Upper lobe of right lung (tissue), 1 donor: ENCODE measurements at regions not wholly inside any gene's neighbourhood (a gene's known extent, or its start where the extent isn't known, plus 50 kb on each side); places are given as distances from the start of the nearest gene placed in this dataset.
"Not testable (repeated sequence)": the region's sequence is repeated elsewhere in the genome, so short reads cannot be mapped to it uniquely, and the experiment has no call there.

Experiments used
- ATAC-seq: fragments of 200-7000 bp; cut with Tn5 transposase; one replicate; pipeline ENCODE4 v1.9.1; 2020; ENCODE audit warnings: mild to moderate bottlenecking, moderate library complexity
- DNase-seq: peaks from one replicate; pipeline ENCODE4 v3.0.0-alpha.2; 2020
- H3K27ac ChIP-seq: fragments of 200-600 bp; one replicate; pipeline ENCODE4 v1.8.0; 2022
- H3K27me3 ChIP-seq: fragments of 200-600 bp; one replicate; pipeline ENCODE4 v1.8.0; 2022; ENCODE audit warnings: mild to moderate bottlenecking
- H3K36me3 ChIP-seq: fragments of 200-600 bp; one replicate; pipeline ENCODE4 v1.8.0; 2022
- H3K4me1 ChIP-seq: fragments of 200-600 bp; one replicate; pipeline ENCODE4 v1.8.0; 2022
- H3K4me3 ChIP-seq: fragments of 200-600 bp; one replicate; pipeline ENCODE4 v1.8.0; 2022; ENCODE audit warnings: mild to moderate bottlenecking
- H3K9me3 ChIP-seq: fragments of 200-600 bp; one replicate; pipeline ENCODE4 v1.8.0; 2022
- CTCF ChIP-seq: fragments of 200-600 bp; IDR thresholded peaks from one replicate; pipeline ENCODE4 v1.8.0; 2022; ENCODE audit warnings: antibody characterized with exemption
- intact Hi-C: fragments of 100-400 bp; cut with DNase I; formaldehyde crosslinking; loops from one replicate; pipeline ENCODE4 v1.11.0; 2022
- donor health status: DM: no; HTN: yes; CAD: no; lungs with severe emphysema.

GRCh38 chr4:3911252-3911856 lies 145.2 kb downstream of the ADRA2C start:
- Histone ChIP-seq H3K4me1 (no peaks in the 10 kb centered on the region), H3K9me3 (no peaks in the 10 kb centered on the region), H3K27ac (no peak overlapping the region), H3K27me3 (no peaks in the 10 kb centered on the region), H3K4me3 (no peak overlapping the region), H3K36me3 (no peaks in the 10 kb centered on the region)
- no peak for ATAC-seq
- no peak for DNase-seq
- intact Hi-C loops, result no loop called here
- no peak for TF ChIP-seq CTCF

- ATAC-seq, H3K36me3 ChIP-seq, H3K27me3 ChIP-seq, H3K9me3 ChIP-seq, intact Hi-C loops, DNase-seq, H3K4me1 ChIP-seq, H3K27ac ChIP-seq, H3K4me3 ChIP-seq: not testable (repeated sequence)
Measured at GRCh38 chr4:3914511-3914910, 148.3 kb downstream of the ADRA2C start.

- H3K36me3 ChIP-seq, H3K27ac ChIP-seq, intact Hi-C loops, DNase-seq, H3K4me1 ChIP-seq, ATAC-seq, H3K4me3 ChIP-seq, H3K27me3 ChIP-seq, H3K9me3 ChIP-seq: not testable (repeated sequence)
Measured at GRCh38 chr4:3919509-3919908, 153.3 kb downstream of the ADRA2C start.

- H3K27me3 ChIP-seq, H3K4me1 ChIP-seq, H3K9me3 ChIP-seq, H3K4me3 ChIP-seq, ATAC-seq, H3K27ac ChIP-seq, DNase-seq, intact Hi-C loops, H3K36me3 ChIP-seq: not testable (repeated sequence)
Measured at GRCh38 chr4:3921902-3922301, 155.7 kb downstream of the ADRA2C start.

GRCh38 chr4:3925841-3926240 lies 159.7 kb downstream of the ADRA2C start:
- H3K4me1 ChIP-seq, H3K36me3 ChIP-seq, DNase-seq, H3K9me3 ChIP-seq, intact Hi-C loops, ATAC-seq, H3K27ac ChIP-seq, H3K27me3 ChIP-seq, H3K4me3 ChIP-seq: not testable (repeated sequence)

- H3K27me3 ChIP-seq, ATAC-seq, intact Hi-C loops, DNase-seq, H3K4me1 ChIP-seq, H3K4me3 ChIP-seq, H3K36me3 ChIP-seq, H3K27ac ChIP-seq, H3K9me3 ChIP-seq: not testable (repeated sequence)
Measured at GRCh38 chr4:3926271-3926670, 160.1 kb downstream of the ADRA2C start.

- H3K9me3 ChIP-seq, H3K4me1 ChIP-seq, DNase-seq, ATAC-seq, H3K27ac ChIP-seq, H3K4me3 ChIP-seq, intact Hi-C loops, H3K36me3 ChIP-seq, H3K27me3 ChIP-seq: not testable (repeated sequence)
Measured at GRCh38 chr4:3926969-3927755, 161.0 kb downstream of the ADRA2C start.

- H3K9me3 ChIP-seq, H3K4me3 ChIP-seq, intact Hi-C loops, H3K27me3 ChIP-seq, H3K27ac ChIP-seq, ATAC-seq, DNase-seq, H3K4me1 ChIP-seq, H3K36me3 ChIP-seq: not testable (repeated sequence)
Measured at GRCh38 chr4:3929431-3929830, 163.2 kb downstream of the ADRA2C start.

GRCh38 chr4:3932734-3933133 lies 166.5 kb downstream of the ADRA2C start:
- H3K27me3 ChIP-seq, ATAC-seq, H3K9me3 ChIP-seq, DNase-seq, H3K4me3 ChIP-seq, intact Hi-C loops, H3K36me3 ChIP-seq, H3K27ac ChIP-seq, H3K4me1 ChIP-seq: not testable (repeated sequence)

- ATAC-seq, intact Hi-C loops, DNase-seq, H3K9me3 ChIP-seq, H3K4me1 ChIP-seq, H3K4me3 ChIP-seq, H3K36me3 ChIP-seq, H3K27ac ChIP-seq, H3K27me3 ChIP-seq: not testable (repeated sequence)
Measured at GRCh38 chr4:3935406-3935805, 169.2 kb downstream of the ADRA2C start.
